Activated naive CD4-positive, alpha-beta T cell treated with anti-CD3 and anti-CD28 coated beads, Interleukin-2, amount 50 U/mL, for 24 hours (primary cell): ENCODE measurements at regions not wholly inside any gene's neighbourhood (a gene's known extent, or its start where the extent isn't known, plus 50 kb on each side); places are given as distances from the start of the nearest gene placed in this dataset.

Source experiments
- H3K27ac Mint-ChIP-seq: one replicate; pipeline ENCODE4 v1.8.0; 2021; ENCODE audit warnings: mild to moderate bottlenecking, mixed read lengths
- H3K27me3 Mint-ChIP-seq: one replicate; pipeline ENCODE4 v1.8.0; 2021; ENCODE audit warnings: mixed read lengths
- H3K36me3 Mint-ChIP-seq: one replicate; pipeline ENCODE4 v1.8.0; 2021; ENCODE audit warnings: mixed read lengths
- H3K4me1 Mint-ChIP-seq: one replicate; pipeline ENCODE4 v1.8.0; 2021; ENCODE audit warnings: mixed read lengths
- H3K4me3 Mint-ChIP-seq: one replicate; pipeline ENCODE4 v1.8.0; 2021; ENCODE audit warnings: mild to moderate bottlenecking, mixed read lengths
- H3K9me3 Mint-ChIP-seq: one replicate; pipeline ENCODE4 v1.8.0; 2021; ENCODE audit warnings: mixed read lengths

DNA sequence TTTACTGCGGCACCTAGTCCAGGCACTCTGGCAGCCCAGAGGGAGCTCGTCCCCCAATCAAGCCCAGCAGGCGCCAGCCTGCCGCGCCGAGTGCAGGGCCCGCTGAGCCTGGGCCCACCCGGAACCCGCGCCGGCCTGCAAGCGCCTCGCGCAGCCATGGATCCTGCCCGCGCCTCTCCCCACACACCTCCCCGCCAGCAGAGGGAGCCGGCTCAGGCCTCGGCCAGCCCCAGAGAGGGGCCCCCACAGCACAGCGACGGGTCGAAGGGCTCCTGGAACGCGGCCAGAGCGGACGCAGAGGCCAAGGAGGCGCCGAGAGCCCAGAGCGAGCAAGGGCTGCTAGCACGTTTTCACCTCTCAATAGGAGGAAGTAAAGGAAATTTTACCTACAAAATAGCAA is 767.0 kb downstream of the MRPL39 start:
- Mint-ChIP-seq H3K9me3 (peaks cover 7% of the 10 kb centered on the region), H3K4me1 (no peaks in the 10 kb centered on the region), H3K4me3 (no peak overlapping the region), H3K27ac (no peak overlapping the region), H3K36me3 (no peaks in the 10 kb centered on the region), H3K27me3 (no peaks in the 10 kb centered on the region)

DNA sequence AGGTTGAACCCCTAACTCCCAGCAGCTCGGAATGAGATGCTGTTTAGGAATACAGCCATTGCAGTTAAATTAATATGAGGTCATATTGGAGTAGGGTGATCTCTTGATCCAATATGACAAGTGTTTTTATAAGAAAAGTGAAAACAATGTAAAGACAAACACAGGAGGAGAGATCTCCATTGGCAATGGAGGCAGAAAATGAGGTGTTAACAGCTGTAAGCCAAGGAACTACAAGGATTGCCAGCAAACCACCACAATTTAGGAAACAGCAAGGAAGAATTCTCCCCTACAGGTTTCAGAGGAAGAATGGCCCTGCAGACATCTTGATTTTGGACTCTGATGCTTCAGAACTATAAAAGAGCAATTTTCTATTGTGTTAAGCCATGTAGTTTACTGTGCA is 774.3 kb downstream of the MRPL39 start:
- Mint-ChIP-seq H3K36me3 (no peaks in the 10 kb centered on the region), H3K27me3 (no peaks in the 10 kb centered on the region), H3K4me3 (no peak overlapping the region), H3K9me3 (no peaks in the 10 kb centered on the region), H3K27ac (no peak overlapping the region), H3K4me1 (no peaks in the 10 kb centered on the region)

DNA sequence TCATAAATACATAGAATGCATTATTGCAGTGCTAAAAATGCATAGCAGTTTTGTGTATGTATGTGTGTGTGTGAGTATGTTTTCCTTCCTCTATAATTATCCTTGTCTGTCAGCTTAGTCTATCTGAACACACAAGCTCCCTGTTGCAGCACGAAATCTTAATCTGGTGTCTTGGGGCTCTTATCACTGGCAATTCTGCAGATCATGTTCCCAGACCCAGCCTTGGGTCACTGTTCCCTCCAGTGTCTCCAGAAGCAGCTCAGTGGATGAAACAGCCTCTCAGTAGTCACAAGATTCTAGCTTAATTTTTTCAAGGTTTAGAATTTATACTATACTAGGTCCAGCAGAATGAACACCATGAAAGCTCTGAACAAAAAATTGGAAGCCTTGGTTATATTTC is 777.9 kb downstream of the MRPL39 start:
- Mint-ChIP-seq H3K4me1 (no peaks in the 10 kb centered on the region), H3K27me3 (no peaks in the 10 kb centered on the region), H3K4me3 (no peak overlapping the region), H3K36me3 (no peaks in the 10 kb centered on the region), H3K9me3 (no peaks in the 10 kb centered on the region), H3K27ac (no peak overlapping the region)

DNA sequence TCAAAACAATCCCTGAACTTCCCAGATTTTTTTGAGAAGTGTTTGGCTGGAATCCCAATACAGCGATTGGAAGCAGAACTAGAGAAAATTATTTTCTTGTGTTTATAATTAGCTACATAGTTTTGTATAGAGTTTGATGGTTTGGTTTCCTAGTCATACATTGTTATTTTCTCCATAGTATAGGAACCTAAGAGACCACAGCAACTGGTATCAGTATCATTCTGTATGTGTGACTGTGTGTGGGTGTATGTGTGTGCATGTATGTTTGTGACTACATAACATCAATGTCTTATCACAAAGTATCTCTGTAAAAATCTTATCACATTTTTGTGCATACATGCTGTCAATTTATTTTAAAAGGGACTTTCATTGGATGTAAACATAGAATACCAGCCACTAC is 780.5 kb downstream of the MRPL39 start:
- no peaks in the 10 kb centered on the region for H3K36me3 Mint-ChIP-seq
- no peaks in the 10 kb centered on the region for H3K9me3 Mint-ChIP-seq
- no peaks in the 10 kb centered on the region for H3K27me3 Mint-ChIP-seq
- H3K4me3 Mint-ChIP-seq: no peak overlapping the region
- no peaks in the 10 kb centered on the region for H3K4me1 Mint-ChIP-seq
- no peak overlapping the region for H3K27ac Mint-ChIP-seq

DNA sequence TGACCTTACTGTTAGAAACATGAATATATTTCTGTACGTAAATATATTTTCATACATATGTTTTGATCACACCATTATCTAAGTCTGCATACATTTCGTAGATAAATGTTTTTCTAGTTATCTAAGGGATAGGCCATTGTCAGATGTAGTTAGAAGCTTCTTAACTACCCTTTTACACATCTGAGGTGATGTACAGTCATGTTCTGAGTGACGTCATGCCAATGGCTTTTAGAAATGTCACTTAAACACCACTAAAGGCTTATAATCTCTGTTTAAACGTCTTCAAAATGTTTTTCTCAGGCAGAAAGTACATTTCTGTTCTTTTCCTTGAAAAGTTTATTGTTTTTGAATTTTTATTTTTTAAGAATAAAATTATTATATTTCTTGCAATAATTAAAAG is 781.9 kb downstream of the MRPL39 start:
- no peaks in the 10 kb centered on the region for H3K4me1 Mint-ChIP-seq
- H3K36me3 Mint-ChIP-seq: no peaks in the 10 kb centered on the region
- no peaks in the 10 kb centered on the region for H3K27me3 Mint-ChIP-seq
- no peak overlapping the region for H3K4me3 Mint-ChIP-seq
- no peaks in the 10 kb centered on the region for H3K9me3 Mint-ChIP-seq
- H3K27ac Mint-ChIP-seq: no peak overlapping the region

DNA sequence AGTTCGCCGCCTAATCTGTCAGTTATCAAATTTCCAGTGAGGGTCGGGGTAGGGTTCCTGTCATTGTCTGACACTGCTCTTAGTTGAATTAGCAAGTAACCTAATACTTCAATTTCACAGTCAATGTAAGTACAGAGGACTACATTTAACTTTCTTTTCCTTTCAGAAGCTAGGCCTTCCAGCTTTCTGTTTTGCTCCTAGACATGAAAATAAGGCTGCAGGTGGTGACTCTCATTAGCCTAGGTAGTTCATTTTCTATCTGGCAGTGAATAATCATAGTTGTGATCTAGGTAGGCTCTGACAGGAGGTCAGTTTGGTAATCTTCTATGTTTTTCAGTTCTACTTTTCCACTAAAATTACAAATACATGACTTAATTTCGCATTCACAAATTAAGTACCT is 783.1 kb downstream of the MRPL39 start:
- Mint-ChIP-seq H3K36me3 (no peaks in the 10 kb centered on the region), H3K9me3 (no peaks in the 10 kb centered on the region), H3K4me3 (no peak overlapping the region), H3K27ac (no peak overlapping the region), H3K4me1 (no peaks in the 10 kb centered on the region), H3K27me3 (no peaks in the 10 kb centered on the region)

DNA sequence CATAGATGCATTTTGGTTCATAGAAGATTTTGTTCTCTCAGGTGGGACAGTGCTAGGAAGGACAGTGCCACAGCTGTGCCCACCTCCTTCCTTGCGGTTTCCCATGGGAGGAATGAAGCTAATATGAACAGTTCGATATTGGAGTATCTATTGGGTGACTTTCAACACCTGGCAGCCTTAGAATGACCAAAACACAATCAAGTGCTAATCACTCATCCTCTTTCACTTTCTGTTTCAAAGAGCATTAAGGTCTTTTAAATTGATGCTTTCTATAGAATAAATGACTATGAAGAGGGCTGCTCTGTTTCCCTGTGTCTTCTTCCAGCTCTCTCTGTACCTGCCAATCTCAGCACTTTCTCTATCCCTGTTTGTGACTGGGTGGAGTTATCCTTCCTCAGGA is 784.0 kb downstream of the MRPL39 start:
- H3K27me3 Mint-ChIP-seq: no peaks in the 10 kb centered on the region
- H3K27ac Mint-ChIP-seq: no peak overlapping the region
- no peaks in the 10 kb centered on the region for H3K9me3 Mint-ChIP-seq
- no peaks in the 10 kb centered on the region for H3K4me1 Mint-ChIP-seq
- H3K4me3 Mint-ChIP-seq: no peak overlapping the region
- H3K36me3 Mint-ChIP-seq: no peaks in the 10 kb centered on the region

DNA sequence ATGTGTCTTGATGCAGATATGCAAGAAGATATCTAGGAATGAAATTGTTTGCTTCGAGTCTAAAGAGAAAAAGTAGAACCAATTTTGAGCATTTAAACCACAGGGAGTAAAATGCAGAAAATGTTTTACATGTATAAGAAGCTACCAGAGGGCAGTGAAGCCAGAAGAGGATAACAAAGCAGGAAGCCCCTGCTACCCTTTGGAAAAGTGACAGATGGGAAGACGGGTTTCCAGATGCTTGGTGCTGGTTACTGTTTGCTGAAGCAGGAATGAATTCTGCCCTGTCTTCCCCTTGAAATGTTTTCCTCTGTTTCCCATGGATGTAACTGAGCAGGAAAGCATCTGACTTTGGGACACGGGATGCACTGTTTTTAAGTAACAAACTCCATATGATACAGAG is 822.2 kb downstream of the MRPL39 start:
- Mint-ChIP-seq H3K9me3 (no peaks in the 10 kb centered on the region), H3K27ac (no peak overlapping the region), H3K36me3 (no peaks in the 10 kb centered on the region), H3K4me3 (no peak overlapping the region), H3K4me1 (no peaks in the 10 kb centered on the region), H3K27me3 (no peaks in the 10 kb centered on the region)

DNA sequence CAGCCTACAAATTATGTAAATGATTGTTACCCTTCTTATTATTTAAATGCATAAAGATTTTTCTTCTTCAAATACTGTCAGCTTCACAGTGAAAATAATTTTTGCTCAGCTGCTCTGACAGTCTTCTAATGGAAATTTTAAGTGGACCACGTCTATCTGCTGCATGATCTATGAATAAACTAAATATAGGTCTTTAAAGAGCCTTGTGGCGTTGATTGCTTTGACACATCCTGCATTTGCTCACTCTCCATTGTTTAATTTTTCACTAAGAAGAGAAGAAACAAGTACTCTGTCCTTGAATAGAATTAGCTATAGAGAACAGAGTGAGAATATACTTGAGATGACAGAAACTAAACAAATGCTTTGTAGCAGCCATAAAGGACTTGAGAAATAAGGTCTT is 826.1 kb downstream of the MRPL39 start:
- Mint-ChIP-seq H3K9me3 (no peaks in the 10 kb centered on the region), H3K4me1 (no peaks in the 10 kb centered on the region), H3K4me3 (no peak overlapping the region), H3K27ac (no peak overlapping the region), H3K27me3 (no peaks in the 10 kb centered on the region), H3K36me3 (no peaks in the 10 kb centered on the region)

DNA sequence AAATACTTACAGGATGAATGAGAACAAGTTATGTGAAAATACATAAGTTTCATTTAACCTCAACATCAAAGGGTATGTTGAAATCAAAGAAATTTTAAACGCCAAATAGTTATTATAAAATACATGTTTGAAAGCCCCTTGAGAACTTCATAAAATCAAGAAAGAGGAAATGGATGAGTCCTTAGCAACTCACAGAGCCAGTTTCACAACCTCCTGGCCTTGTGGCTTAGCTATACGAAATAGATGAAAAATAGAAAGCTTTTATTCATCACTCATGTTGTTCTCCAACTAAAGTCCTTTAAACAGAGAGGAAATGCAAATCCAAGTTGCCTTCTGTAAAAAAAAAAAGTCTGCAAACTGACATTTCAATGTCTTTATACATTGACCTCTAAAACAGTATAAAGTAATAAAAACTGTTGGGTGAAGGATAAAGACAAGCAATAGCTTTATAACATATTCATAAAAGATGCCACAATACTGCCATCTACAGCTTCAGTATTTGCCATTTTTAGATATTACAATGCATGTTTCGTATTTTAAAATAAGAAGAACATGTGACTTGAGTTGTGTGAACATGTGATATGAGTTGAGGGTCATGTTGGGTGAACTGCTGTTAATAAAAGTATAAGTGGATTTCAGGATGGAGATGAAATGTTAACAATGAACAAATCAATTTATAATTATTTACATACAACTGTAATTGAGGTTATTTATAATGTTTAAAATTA is 847.8 kb downstream of the MRPL39 start:
- Mint-ChIP-seq H3K9me3 (no peaks in the 10 kb centered on the region), H3K27me3 (peaks cover 2% of the 10 kb centered on the region), H3K36me3 (no peaks in the 10 kb centered on the region), H3K4me1 (no peaks in the 10 kb centered on the region), H3K4me3 (no peak overlapping the region), H3K27ac (no peak overlapping the region)

DNA sequence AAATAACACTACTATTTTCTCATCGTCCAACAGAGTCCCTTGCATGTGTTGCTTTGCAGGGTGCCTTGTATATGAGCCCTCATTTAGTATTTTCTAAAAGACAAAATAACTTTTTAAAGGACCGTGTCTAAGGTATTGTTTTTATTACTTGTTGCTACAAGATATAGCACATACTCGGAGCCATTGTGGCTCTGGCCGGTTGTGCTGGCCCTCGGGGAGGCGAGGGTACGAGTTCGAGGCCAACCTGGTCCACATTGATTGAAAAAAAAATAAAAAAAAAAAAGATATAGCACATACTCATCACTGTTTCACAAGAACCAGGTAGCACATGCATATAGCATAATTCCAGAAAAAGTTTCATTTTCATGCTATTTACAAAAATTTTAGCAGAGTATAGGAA is 869.2 kb downstream of the MRPL39 start:
- no peak overlapping the region for H3K27ac Mint-ChIP-seq
- H3K36me3 Mint-ChIP-seq: no peaks in the 10 kb centered on the region
- no peaks in the 10 kb centered on the region for H3K4me1 Mint-ChIP-seq
- H3K4me3 Mint-ChIP-seq: no peak overlapping the region
- no peaks in the 10 kb centered on the region for H3K27me3 Mint-ChIP-seq
- no peaks in the 10 kb centered on the region for H3K9me3 Mint-ChIP-seq

DNA sequence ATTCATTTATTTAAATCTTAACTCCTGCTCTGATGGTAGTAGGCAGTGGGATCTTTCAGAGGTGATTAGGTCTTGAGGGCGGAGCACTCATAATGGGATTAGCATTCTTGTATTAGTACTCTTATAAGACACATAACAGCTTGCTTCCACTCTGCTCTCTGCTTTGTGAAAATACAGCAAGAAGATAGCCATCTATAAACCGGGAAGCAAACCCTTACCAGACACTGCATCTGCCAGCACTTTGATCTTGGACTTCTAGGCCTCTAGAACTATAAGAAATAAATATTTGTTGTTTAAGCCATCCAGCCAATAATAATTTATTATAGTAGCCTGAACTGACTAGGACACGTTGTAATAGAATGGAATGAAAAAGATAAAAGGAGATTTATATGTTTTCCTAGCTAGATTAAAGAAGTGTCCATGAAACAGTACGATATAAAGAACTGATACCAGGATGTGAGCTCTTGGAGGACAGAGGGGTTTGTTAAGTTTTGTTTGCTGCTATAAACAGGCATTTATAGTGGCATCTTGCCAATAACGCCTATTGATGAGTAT is 869.9 kb downstream of the MRPL39 start:
- no peak overlapping the region for H3K4me3 Mint-ChIP-seq

DNA sequence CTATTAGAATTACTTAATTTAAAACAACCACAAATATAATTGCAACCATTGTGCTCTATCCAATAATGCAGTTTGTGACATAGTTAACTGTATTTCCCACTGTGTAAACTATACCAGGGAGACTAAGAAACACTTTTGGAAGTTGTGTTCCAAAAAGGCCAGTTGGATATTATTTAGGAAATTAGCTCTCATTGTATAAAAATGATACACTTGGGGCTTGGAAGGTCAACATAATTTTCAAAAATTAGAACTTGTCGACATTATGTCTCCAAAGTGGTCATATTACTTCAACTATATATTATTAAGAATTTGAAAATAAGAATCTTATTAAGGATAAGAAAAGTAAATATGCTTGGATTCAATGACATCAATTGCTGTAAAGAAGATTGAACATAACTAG is 876.6 kb downstream of the MRPL39 start:
- Mint-ChIP-seq H3K27ac (no peak overlapping the region), H3K4me1 (no peaks in the 10 kb centered on the region), H3K27me3 (no peaks in the 10 kb centered on the region), H3K9me3 (no peaks in the 10 kb centered on the region), H3K4me3 (no peak overlapping the region), H3K36me3 (no peaks in the 10 kb centered on the region)

More for the DNA sequence above, 869.9 kb downstream of the MRPL39 start:
- no peaks in the 10 kb centered on the region for H3K27me3 Mint-ChIP-seq
- no peaks in the 10 kb centered on the region for H3K36me3 Mint-ChIP-seq
- H3K9me3 Mint-ChIP-seq: no peaks in the 10 kb centered on the region
- H3K27ac Mint-ChIP-seq: no peak overlapping the region
- H3K4me1 Mint-ChIP-seq: no peaks in the 10 kb centered on the region

DNA sequence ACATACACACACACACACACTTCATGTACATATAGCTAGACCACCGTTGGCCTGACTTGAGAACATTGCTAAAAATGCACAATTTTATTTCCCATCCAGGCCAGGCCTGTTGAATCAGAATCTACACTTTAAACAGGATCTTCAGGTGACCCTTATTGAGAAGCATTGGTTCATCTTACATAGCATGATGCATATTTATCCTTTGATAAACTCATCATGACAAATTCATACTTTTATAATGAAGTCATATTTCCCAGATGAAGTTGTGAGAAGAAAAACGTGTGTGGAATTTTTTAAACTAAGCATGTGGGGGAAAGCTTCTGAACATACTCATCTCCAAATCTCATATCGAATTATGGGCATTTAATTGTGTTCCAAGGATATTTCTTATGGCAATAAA is 877.7 kb downstream of the MRPL39 start:
- H3K36me3 Mint-ChIP-seq: no peaks in the 10 kb centered on the region

DNA sequence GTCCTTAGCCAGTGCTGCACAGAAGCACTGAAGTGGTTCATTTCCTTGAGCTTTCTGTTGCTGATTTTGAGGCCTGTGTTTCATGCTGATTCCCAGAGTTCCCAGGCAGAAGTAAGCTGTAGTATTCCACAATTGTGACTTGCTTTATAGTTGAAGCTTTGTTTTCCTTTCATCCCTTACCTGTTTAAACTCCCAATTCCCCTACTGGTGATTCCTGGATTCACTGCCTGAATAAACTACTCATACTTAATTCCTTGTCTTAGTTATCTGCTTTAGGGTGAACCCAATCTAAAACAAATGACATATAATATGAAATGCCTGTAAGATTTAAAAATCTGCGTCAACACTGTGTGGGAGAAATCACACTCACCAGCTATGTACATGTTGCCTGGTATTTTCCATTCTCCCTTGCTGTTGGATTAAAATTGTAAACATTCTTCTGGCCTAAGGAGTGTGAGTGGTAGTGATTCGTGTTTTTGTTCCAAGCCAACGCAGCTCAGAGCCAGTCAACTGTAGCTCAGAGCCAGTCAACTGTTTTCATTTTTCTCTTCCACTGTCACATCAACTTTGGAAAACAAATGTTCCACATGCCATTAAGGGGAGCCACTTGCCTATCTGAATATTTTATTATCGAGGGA is 879.4 kb downstream of the MRPL39 start:
- Mint-ChIP-seq H3K27me3 (no peaks in the 10 kb centered on the region), H3K27ac (no peak overlapping the region), H3K36me3 (no peaks in the 10 kb centered on the region), H3K9me3 (no peaks in the 10 kb centered on the region), H3K4me3 (no peak overlapping the region), H3K4me1 (no peaks in the 10 kb centered on the region)

More for the DNA sequence above, 877.7 kb downstream of the MRPL39 start:
- H3K9me3 Mint-ChIP-seq: no peaks in the 10 kb centered on the region
- H3K27ac Mint-ChIP-seq: no peak overlapping the region
- H3K4me3 Mint-ChIP-seq: no peak overlapping the region
- H3K4me1 Mint-ChIP-seq: no peaks in the 10 kb centered on the region
- H3K27me3 Mint-ChIP-seq: no peaks in the 10 kb centered on the region

DNA sequence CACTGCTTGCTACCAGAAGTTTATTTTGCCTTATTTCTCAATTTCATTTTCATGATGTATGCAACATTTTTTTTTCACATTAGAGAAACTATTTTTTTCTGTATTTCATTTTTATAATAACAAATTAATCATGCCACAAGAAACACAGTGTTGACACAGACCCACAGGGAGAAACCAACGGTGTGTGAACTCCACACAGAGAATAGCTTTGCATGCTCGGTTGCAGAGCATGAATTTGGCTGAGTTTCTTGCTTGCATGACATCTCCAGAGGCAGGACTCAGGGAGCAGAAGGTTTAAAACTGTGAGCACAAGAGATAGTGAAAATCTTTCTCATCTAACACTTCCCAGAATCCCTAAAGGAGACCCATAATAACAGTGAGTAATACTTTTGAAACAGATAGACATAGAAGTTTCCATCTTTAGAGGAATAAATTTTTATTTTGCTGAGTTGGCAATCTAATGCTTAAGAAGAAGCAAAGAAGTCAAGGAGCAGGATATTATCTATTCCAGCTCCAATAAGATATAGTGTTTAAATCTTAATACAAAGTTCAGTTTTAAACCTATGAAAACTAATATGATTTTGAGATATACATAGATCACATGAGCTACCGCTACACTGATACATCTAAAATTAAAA is 890.9 kb downstream of the MRPL39 start:
- Mint-ChIP-seq H3K4me1 (no peaks in the 10 kb centered on the region), H3K9me3 (no peaks in the 10 kb centered on the region), H3K27me3 (no peaks in the 10 kb centered on the region), H3K36me3 (no peaks in the 10 kb centered on the region), H3K4me3 (no peak overlapping the region), H3K27ac (no peak overlapping the region)
